Fibroblast of pulmonary artery (primary cell): ENCODE measurements at regions not wholly inside any gene's neighbourhood (a gene's known extent, or its start where the extent isn't known, plus 50 kb on each side); places are given as distances from the start of the nearest gene placed in this dataset.

Experiments used
- DNase-seq: peaks from one replicate; pipeline ENCODE4 v3.0.0-alpha.2; 2010; ENCODE audit warnings: low read depth
- H3K4me3 ChIP-seq: replicated peaks from 2 replicates; pipeline ENCODE4 v1.5.1; 2011; ENCODE audit warnings: low read depth, mild to moderate bottlenecking, control low read depth, low read length, moderate library complexity
- TF ChIP-seq, protein P1 (sequence below): IDR thresholded peaks from 2 replicates; pipeline ENCODE4 v1.5.1; 2011; ENCODE audit warnings: mild to moderate bottlenecking, control low read depth, low read length, inconsistent platforms; ENCODE audit errors: missing control alignments

DNA sequence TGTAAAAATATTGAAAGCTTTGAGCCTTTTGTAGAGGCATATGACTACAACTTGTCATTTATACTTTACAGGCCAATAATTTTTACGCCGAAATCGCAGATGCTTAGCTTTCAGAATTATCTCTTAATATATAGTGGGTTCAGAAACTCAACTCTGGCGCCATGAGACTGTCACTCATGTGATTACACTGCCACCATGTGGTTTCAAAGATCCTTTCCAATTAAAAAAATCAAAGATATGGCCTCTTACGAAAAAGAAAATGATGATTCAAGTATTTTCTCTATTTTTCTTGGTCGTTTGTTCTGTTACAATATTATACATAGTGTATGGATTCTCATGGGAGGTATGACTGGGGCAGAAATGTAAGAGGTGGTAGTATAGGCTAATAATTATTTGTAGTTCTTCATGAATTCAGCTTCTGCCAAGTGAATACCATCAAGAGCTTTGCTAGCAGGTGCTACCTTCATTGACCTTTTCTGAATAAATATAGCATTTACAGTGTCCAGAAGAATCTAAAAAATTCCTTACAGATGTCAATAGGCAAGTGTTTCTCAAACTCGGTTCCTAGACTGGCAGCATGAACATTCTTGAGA, 751.7 kb upstream of the GOLIM4 start:
- DNase-seq, result peak; percentile 65
- TF ChIP-seq, protein P1, sequence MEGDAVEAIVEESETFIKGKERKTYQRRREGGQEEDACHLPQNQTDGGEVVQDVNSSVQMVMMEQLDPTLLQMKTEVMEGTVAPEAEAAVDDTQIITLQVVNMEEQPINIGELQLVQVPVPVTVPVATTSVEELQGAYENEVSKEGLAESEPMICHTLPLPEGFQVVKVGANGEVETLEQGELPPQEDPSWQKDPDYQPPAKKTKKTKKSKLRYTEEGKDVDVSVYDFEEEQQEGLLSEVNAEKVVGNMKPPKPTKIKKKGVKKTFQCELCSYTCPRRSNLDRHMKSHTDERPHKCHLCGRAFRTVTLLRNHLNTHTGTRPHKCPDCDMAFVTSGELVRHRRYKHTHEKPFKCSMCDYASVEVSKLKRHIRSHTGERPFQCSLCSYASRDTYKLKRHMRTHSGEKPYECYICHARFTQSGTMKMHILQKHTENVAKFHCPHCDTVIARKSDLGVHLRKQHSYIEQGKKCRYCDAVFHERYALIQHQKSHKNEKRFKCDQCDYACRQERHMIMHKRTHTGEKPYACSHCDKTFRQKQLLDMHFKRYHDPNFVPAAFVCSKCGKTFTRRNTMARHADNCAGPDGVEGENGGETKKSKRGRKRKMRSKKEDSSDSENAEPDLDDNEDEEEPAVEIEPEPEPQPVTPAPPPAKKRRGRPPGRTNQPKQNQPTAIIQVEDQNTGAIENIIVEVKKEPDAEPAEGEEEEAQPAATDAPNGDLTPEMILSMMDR, result peak; percentile 57
- no peak overlapping the region for H3K4me3 ChIP-seq

DNA sequence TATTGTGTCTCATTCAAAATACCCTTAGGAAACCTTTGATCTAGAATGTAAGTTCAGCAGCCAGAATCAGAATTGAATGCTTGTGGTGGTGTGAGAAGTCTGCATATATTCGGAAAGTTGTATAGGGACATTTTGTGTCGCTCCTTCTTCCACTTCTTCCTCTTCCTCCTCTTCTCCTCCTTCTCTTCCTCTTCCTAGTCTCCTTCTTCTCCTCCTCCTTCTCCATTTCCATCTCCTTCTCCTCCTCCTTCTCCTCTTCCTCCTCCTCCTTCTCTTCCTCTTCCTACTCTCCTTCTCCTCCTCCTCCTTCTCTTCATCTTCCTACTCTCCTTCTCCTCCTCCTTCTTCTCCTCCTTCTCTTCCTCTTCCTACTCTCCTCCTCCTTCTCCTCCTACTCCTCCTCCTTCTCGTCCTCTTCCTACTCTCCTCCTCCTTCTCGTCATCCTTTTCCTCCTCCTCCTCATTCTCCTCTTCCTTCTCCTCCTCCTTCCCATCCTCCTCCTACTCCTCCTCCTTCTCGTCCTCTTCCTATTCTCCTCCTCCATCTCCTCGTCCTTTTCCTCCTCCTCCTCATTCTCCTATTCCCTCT, 749.3 kb upstream of the GOLIM4 start:
- H3K4me3 ChIP-seq, result no peak overlapping the region
- no peak for DNase-seq
- TF ChIP-seq, protein P1, result no peak

DNA sequence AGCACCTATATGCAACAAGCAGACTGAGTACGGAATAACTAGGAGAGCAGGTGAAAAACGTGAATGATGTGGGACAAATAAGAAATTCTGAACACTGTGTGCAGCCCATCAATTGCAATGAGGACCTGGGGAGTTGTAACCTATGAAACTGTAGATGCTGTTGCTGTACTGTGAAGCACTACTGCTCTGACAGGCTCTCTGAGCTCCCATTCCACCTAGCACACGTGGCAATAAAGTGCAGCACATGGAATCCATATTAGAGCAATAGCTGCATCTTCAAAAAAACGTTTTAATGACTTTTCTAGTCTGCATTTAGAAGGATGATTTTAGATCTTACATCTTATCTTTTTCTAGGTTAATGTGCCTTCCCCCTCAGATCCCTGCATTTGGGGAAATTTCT, 748.7 kb upstream of the GOLIM4 start:
- H3K4me3 ChIP-seq, result no peak overlapping the region
- no peak for DNase-seq
- TF ChIP-seq, protein P1, result no peak

DNA sequence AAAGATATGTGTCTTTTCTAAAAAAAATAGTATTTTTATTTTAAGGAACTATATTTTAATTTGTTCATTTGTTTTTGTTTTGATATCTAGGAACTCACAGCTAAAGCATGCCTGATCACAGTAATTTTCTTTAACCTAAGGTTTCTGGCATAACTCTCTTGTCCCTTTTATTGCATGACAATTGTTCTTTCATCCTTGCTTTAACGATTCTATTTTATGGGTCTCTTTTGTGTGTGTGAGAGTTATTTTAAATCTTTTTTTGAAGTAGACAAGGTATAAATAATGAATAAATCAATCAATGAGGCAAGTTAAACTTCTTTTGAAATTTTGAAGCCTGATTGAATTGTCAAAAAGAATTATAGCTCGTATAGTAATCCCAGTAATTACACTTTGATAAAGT, 747.8 kb upstream of the GOLIM4 start:
- no peak overlapping the region for H3K4me3 ChIP-seq
- DNase-seq, result no peak
- TF ChIP-seq, protein P1, result no peak

DNA sequence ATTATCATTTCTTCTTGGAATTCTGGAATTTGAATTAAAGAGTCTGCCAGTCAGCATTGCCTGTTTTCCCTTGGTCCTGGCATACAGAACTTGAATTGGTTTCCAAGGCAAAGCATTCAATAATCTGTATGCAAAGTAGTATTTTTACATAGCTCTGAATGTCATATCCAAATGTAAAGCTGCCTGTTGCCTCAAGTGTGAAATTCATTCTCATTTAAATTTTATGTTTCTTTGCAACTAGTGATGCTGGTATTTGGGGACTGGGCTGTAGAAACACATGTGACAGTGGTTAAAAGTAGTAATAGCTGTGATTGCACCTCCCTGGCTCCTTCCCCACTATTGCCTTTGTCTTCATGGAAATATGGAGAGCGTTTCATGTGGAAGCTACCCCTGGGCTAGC, 743.9 kb upstream of the GOLIM4 start:
- TF ChIP-seq, protein P1, result no peak
- H3K4me3 ChIP-seq, result no peak overlapping the region
- no peak for DNase-seq

DNA sequence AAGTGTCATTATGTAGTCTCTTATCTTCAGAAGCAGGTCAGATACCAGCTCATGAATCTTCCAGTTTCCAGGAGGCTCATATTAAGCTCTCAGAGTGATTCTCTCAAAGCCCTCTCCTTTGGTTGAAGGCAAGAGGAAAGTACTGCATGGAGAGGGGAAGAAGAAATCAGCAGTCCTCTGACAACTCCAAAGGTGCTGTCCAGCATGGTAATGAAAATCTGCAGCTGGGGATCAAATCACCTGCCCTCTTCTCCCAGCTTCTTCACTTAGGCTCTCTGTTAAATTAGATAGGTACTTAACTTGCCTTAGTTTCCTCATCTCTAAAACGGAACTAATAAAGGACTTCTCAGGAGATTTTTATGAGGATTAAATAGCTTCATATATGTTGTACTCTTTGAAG, 738.8 kb upstream of the GOLIM4 start:
- TF ChIP-seq, protein P1, result no peak
- no peak for DNase-seq
- H3K4me3 ChIP-seq, result no peak overlapping the region

DNA sequence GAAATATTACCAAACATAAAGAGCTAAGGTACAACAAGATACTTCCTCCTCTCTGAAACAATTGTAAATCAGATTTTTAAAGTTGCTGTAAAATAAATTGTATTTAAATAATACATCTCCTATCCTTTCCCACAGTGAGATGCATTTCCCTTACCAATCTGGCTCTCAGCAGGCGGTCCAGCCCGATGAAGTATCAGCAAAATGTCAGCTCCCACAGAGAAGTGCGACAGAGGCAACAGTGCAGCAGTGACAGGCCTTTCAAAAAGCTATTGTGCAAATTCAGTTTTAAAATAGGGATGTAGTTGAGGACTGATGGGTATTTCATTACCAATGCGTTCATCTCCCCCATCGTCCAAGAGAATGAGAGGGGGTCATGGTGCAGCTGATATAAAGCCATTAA, 733.2 kb upstream of the GOLIM4 start:
- no peak overlapping the region for H3K4me3 ChIP-seq
- TF ChIP-seq, protein P1, result no peak
- no peak for DNase-seq
